ENCODE measurements at regions not wholly inside any gene's neighbourhood (a gene's known extent, or its start where the extent isn't known, plus 50 kb on each side); places are given as distances from the start of the nearest gene placed in this dataset.
A peak's percentile ranks its signal among the peaks of the same experiment; 100 is the strongest.

GRCh38 chr17:79404136-79404911 lies 206.5 kb downstream of the RBFOX3 start:
- Histone ChIP-seq H3K27me3 (no peaks in the 10 kb centered on the region), H3K9me3 (no peaks in the 10 kb centered on the region), H3K4me3 (no peak overlapping the region), H3K36me3 (no peaks in the 10 kb centered on the region), H3K4me1 (no peaks in the 10 kb centered on the region), H3K27ac (no peak overlapping the region)
- intact Hi-C loops (cut with DNase I; ENCODE audit: low total_unique reads) = no loop called here
- no peak for DNase-seq
- TF ChIP-seq POLR2A (IDR thresholded peaks at IDR 0.05) = no peak
- TF ChIP-seq CTCF (IDR thresholded peaks at IDR 0.05) = no peak

GRCh38 chr17:79401704-79402674 lies 208.9 kb downstream of the RBFOX3 start:
- Histone ChIP-seq H3K36me3 (no peaks in the 10 kb centered on the region), H3K9me3 (no peaks in the 10 kb centered on the region), H3K27me3 (no peaks in the 10 kb centered on the region), H3K4me3 (no peak overlapping the region), H3K27ac (no peak overlapping the region), H3K4me1 (no peaks in the 10 kb centered on the region)
- intact Hi-C loops (cut with DNase I; ENCODE audit: low total_unique reads) = no loop called here
- TF ChIP-seq POLR2A (IDR thresholded peaks at IDR 0.05) = no peak
- TF ChIP-seq CTCF (IDR thresholded peaks at IDR 0.05) = no peak
- no peak for DNase-seq

- H3K36me3 ChIP-seq = no peaks in the 10 kb centered on the region
- intact Hi-C loops (cut with DNase I; ENCODE audit: low total_unique reads) = no loop called here
- no peaks in the 10 kb centered on the region for H3K4me1 ChIP-seq
Observed at GRCh38 chr17:79400989-79401703, 209.7 kb downstream of the RBFOX3 start.

GRCh38 chr17:79399610-79400144 lies 211.2 kb downstream of the RBFOX3 start:
- TF ChIP-seq CTCF (IDR thresholded peaks at IDR 0.05) (no peak), POLR2A (IDR thresholded peaks at IDR 0.05) (no peak)
- Histone ChIP-seq H3K4me3 (no peak overlapping the region), H3K27me3 (no peaks in the 10 kb centered on the region), H3K9me3 (no peaks in the 10 kb centered on the region), H3K36me3 (no peaks in the 10 kb centered on the region), H3K4me1 (no peaks in the 10 kb centered on the region), H3K27ac (no peak overlapping the region)
- intact Hi-C loops (cut with DNase I; ENCODE audit: low total_unique reads) = no loop called here
- DNase-seq = no peak

More at GRCh38 chr17:79400989-79401703, 209.7 kb downstream of the RBFOX3 start:
- peak; percentile 49 to 74 for DNase-seq
- Histone ChIP-seq H3K27me3 (no peaks in the 10 kb centered on the region), H3K4me3 (peak overlapping the region; percentile 20 to 35), H3K27ac (no peak overlapping the region), H3K9me3 (no peaks in the 10 kb centered on the region)
- TF ChIP-seq POLR2A (IDR thresholded peaks at IDR 0.05) (no peak), CTCF (IDR thresholded peaks at IDR 0.05) (peak; percentile 75 to 93 (median 86))

Measured in uterus (tissue), 3 donors.